GM12878 (cell line): ENCODE measurements at regions not wholly inside any gene's neighbourhood (a gene's known extent, or its start where the extent isn't known, plus 50 kb on each side); places are given as distances from the start of the nearest gene placed in this dataset.

Experiments
- ATAC-seq: fragments of 200-7000 bp; cut with Tn5 transposase; 3 replicates; pipeline ENCODE4 v1.9.1; 2020; ENCODE audit warnings: mild to moderate bottlenecking, moderate library complexity
- BruUV-seq: library from RNA; stranded (reverse); fragments of 400-500 nt; replicated peaks from 2 replicates; lab custom pipeline; 2021; lab: Mats Ljungman, UMichigan
- CTCF ChIA-PET: fragments of 300-600 bp; sonication (Branson Sonifier 250); formaldehyde crosslinking; extraction: SDS; loops from one replicate; lab custom pipeline; 2021; ENCODE audit warnings: inconsistent platforms; lab: Yijun Ruan, JAX
- POLR2A ChIA-PET: fragments of 350-600 bp; formaldehyde crosslinking; extraction: SDS; loops from one replicate; lab custom pipeline; 2021; ENCODE audit warnings: inconsistent platforms; lab: Charles Lee
- RAD21 ChIA-PET: fragments of 300-600 bp; sonication (Branson Sonifier 250); formaldehyde crosslinking; loops from one replicate; lab custom pipeline; 2023; ENCODE audit warnings: antibody characterized with exemption; ENCODE audit not compliant: unreplicated experiment; lab: Charles Lee
- SMC1A ChIA-PET: fragments of 300-600 bp; sonication (Branson Sonifier 250); formaldehyde crosslinking; loops from one replicate; lab custom pipeline; 2023; ENCODE audit not compliant: unreplicated experiment, uncharacterized antibody; lab: Charles Lee
- DNase-seq: peaks from one replicate; pipeline ENCODE4 v3.0.0-alpha.2; 2011; ENCODE audit warnings: low read depth, low spot score
- FAIRE-seq: peaks from 3 replicates; lab custom pipeline; 2011; peaks lifted over from hg19 to GRCh38; lab: Jason Lieb, UNC
- H2AFZ ChIP-seq: 2 replicates; pipeline ENCODE4 v1.6.0; 2011; ENCODE audit warnings: low read depth, low read length, control low read depth; ENCODE audit not compliant: control insufficient read depth
- H3K27ac ChIP-seq: 2 replicates; pipeline ENCODE4 v1.5.1; 2011; ENCODE audit warnings: control low read depth; ENCODE audit not compliant: control insufficient read depth, insufficient read depth
- H3K27me3 ChIP-seq, 2 experiments: replicated peaks in 1 of 2; 2 replicates each; pipeline versions ENCODE4 v1.6.0 to v1.6.1; 2011; ENCODE audit warnings: low read length in 1 of 2; ENCODE audit not compliant: control insufficient read depth in 2 of 2, insufficient read depth in 2 of 2
- H3K36me3 ChIP-seq, 2 experiments: 2 replicates each; pipeline ENCODE4 v1.5.1; 2011; ENCODE audit warnings: low read length in 1 of 2; ENCODE audit not compliant: control insufficient read depth in 2 of 2, insufficient read depth in 2 of 2
- H3K4me1 ChIP-seq: 2 replicates; pipeline ENCODE4 v1.6.1; 2011; ENCODE audit warnings: mild to moderate bottlenecking, low read length, moderate library complexity, mixed read lengths; ENCODE audit not compliant: control insufficient read depth, insufficient read depth
- H3K4me2 ChIP-seq: 2 replicates; pipeline ENCODE4 v1.6.0; 2011; ENCODE audit warnings: control low read depth; ENCODE audit not compliant: control insufficient read depth, insufficient read depth
- H3K4me3 ChIP-seq: fragments of 200-600 bp; sonication (generic); 2 replicates; pipeline ENCODE4 v1.5.1; 2016
- H3K79me2 ChIP-seq: 2 replicates; pipeline ENCODE4 v1.6.0; 2011; ENCODE audit warnings: low read length; ENCODE audit not compliant: control insufficient read depth, insufficient read depth
- H3K9ac ChIP-seq: 2 replicates; pipeline ENCODE4 v1.8.0; 2011; ENCODE audit warnings: low read length, control low read depth, mixed read lengths; ENCODE audit not compliant: control insufficient read depth, insufficient read depth
- H3K9me3 ChIP-seq: replicated peaks from 3 replicates; pipeline ENCODE4 v1.5.1; 2011; ENCODE audit warnings: mild to moderate bottlenecking, low read length; ENCODE audit not compliant: control insufficient read depth, insufficient read depth
- H4K20me1 ChIP-seq: 2 replicates; pipeline ENCODE4 v1.6.0; 2011; ENCODE audit not compliant: control insufficient read depth, insufficient read depth
- CREM ChIP-seq: IDR thresholded peaks from 2 replicates; pipeline ENCODE4 v1.6.1; 2014; ENCODE audit warnings: antibody characterized with exemption, low read depth
- HCFC1 ChIP-seq: fragments of 150-350 bp; IDR thresholded peaks from 2 replicates; pipeline ENCODE4 v1.6.1; 2014; ENCODE audit warnings: low read length
- IKZF1 ChIP-seq: fragments of 450-650 bp; conservative IDR thresholded peaks from 2 replicates; pipeline ENCODE4 v1.6.1; 2017; ENCODE audit warnings: antibody characterized with exemption, mild to moderate bottlenecking
- JUNB ChIP-seq: IDR thresholded peaks from 2 replicates; pipeline ENCODE4 v1.6.1; 2016; ENCODE audit warnings: antibody characterized with exemption, mild to moderate bottlenecking
- MXI1 ChIP-seq: fragments of 150-350 bp; IDR thresholded peaks from 2 replicates; pipeline ENCODE4 v1.6.1; 2011; ENCODE audit warnings: low read depth, mild to moderate bottlenecking, inconsistent platforms, low read length, improper control_type of control experiment
- NBN ChIP-seq: fragments of 450-650 bp; IDR thresholded peaks from 2 replicates; pipeline ENCODE4 v1.6.1; 2016
- NRF1 ChIP-seq: conservative IDR thresholded peaks from 2 replicates; pipeline ENCODE4 v1.6.1; 2011; ENCODE audit warnings: mild to moderate bottlenecking, low read depth, low read length, improper control_type of control experiment
- POU2F2 ChIP-seq: IDR thresholded peaks from 3 replicates; pipeline ENCODE4 v1.6.1; 2011; ENCODE audit warnings: low read depth, mild to moderate bottlenecking, low read length, borderline replicate concordance
- RCOR1 ChIP-seq: conservative IDR thresholded peaks from 2 replicates; pipeline ENCODE4 v1.6.1; 2012; ENCODE audit warnings: low read depth, low read length, improper control_type of control experiment
- TARDBP ChIP-seq: IDR thresholded peaks from 2 replicates; pipeline ENCODE4 v1.6.1; 2016; ENCODE audit warnings: borderline replicate concordance
- ZNF207 ChIP-seq: fragments of 450-650 bp; IDR thresholded peaks from 2 replicates; pipeline ENCODE4 v1.6.1; 2014; ENCODE audit warnings: antibody characterized with exemption, mild to moderate bottlenecking, borderline replicate concordance
- ZNF622 ChIP-seq: fragments of 450-650 bp; IDR thresholded peaks from 2 replicates; pipeline ENCODE4 v1.6.1; 2017; ENCODE audit warnings: mild to moderate bottlenecking, inconsistent platforms
- WGBS: methylation state at CpG from one replicate; pipeline ENCODE4 v1.1.6; 2016; ENCODE audit warnings: low lambda C conversion rate; ENCODE audit not compliant: insufficient replicate concordance, insufficient coverage; ENCODE audit errors: missing lambda C conversion rate; 5-methylcytosine and 5-hydroxymethylcytosine counted together
- in situ Hi-C: fragments of 300-500 bp; cut with MboI; formaldehyde crosslinking; loops from 9 replicates; pipeline ENCODE4 v1.14.3; 2018; ENCODE audit warnings: mixed read lengths
- intact Hi-C: fragments of 100-400 bp; cut with micrococcal nuclease; formaldehyde crosslinking; loops from one replicate; pipeline ENCODE4 v1.14.2; 2022; ENCODE audit not compliant: unreplicated experiment
- TF ChIP-seq, protein P1 (sequence below): IDR thresholded peaks from 2 replicates; pipeline ENCODE4 v1.6.1; 2011; ENCODE audit warnings: mild to moderate bottlenecking, low read depth, low read length, moderate library complexity; ENCODE audit not compliant: insufficient replicate concordance
- TF ChIP-seq, protein P2 (sequence below): IDR thresholded peaks from 2 replicates; pipeline ENCODE4 v1.6.1; 2012; ENCODE audit warnings: improper control_type of control experiment, low read depth, low read length; ENCODE audit not compliant: insufficient replicate concordance
- TF ChIP-seq, protein P3 (sequence below): fragments of 450-650 bp; IDR thresholded peaks from 2 replicates; pipeline ENCODE4 v1.6.1; 2017; ENCODE audit warnings: mild to moderate bottlenecking, low read depth, inconsistent platforms; ENCODE audit not compliant: poor library complexity, severe bottlenecking

DNA sequence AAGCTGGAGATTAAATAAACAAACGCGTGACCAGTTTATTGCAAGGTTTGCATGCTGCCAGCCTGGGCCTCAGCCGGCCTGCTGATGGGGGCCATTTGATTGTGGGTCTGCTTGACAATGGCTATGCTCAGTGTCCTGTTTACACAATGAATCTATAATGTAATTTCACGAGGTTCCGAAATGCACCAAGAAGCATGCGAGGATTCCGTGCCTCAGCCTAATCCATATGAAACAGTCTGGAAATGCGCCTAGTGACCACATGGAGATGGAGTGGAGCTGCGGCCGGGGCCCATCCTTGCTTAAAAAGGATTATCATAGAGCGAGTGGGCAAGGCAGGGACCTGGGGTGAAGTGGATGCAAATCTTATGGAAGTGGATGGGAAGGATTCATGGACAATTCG lies 382.4 kb downstream of the CDK5RAP2 start (continued):
- TF ChIP-seq, protein P1, sequence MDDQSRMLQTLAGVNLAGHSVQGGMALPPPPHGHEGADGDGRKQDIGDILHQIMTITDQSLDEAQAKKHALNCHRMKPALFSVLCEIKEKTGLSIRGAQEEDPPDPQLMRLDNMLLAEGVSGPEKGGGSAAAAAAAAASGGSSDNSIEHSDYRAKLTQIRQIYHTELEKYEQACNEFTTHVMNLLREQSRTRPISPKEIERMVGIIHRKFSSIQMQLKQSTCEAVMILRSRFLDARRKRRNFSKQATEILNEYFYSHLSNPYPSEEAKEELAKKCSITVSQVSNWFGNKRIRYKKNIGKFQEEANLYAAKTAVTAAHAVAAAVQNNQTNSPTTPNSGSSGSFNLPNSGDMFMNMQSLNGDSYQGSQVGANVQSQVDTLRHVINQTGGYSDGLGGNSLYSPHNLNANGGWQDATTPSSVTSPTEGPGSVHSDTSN: no peak
- TF ChIP-seq ZNF207 (no peak), RCOR1 (no peak)
- TF ChIP-seq, all 136 proteins: peak for 0

DNA sequence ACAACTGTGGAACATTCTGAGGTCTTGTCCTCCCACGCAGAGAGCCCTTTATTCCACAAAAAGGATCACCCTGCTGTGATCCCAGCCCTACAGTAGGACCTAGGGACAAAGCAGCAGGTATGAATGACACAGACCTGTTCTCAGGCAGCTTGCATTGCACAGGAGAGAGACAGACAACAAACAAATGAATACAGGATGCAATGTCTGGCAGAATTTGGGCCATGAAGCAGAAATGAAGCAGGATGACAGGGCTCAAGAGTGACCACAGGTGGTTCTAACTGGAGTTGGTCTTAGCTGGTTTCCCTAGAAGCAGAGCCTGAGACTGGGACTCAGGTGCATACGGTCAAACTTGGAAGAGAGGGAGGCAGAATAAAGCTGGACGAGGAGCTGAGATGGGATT lies 388.8 kb downstream of the CDK5RAP2 start:
- no TSS peak for BruUV-seq
- FAIRE-seq: no peak
- no peak overlapping the region for H2AFZ ChIP-seq

More for the DNA sequence above, 388.8 kb downstream of the CDK5RAP2 start:
- ChIA-PET CTCF (no interaction called here), POLR2A (no interaction called here), SMC1A (no interaction called here), RAD21 (no interaction called here)
- no peaks in the 10 kb centered on the region for H3K4me1 ChIP-seq
- no peak overlapping the region for H3K27ac ChIP-seq
- no peaks in the 10 kb centered on the region; a peak in 1 of 4 replicates for H3K27me3 ChIP-seq
- TF ChIP-seq, protein P2, sequence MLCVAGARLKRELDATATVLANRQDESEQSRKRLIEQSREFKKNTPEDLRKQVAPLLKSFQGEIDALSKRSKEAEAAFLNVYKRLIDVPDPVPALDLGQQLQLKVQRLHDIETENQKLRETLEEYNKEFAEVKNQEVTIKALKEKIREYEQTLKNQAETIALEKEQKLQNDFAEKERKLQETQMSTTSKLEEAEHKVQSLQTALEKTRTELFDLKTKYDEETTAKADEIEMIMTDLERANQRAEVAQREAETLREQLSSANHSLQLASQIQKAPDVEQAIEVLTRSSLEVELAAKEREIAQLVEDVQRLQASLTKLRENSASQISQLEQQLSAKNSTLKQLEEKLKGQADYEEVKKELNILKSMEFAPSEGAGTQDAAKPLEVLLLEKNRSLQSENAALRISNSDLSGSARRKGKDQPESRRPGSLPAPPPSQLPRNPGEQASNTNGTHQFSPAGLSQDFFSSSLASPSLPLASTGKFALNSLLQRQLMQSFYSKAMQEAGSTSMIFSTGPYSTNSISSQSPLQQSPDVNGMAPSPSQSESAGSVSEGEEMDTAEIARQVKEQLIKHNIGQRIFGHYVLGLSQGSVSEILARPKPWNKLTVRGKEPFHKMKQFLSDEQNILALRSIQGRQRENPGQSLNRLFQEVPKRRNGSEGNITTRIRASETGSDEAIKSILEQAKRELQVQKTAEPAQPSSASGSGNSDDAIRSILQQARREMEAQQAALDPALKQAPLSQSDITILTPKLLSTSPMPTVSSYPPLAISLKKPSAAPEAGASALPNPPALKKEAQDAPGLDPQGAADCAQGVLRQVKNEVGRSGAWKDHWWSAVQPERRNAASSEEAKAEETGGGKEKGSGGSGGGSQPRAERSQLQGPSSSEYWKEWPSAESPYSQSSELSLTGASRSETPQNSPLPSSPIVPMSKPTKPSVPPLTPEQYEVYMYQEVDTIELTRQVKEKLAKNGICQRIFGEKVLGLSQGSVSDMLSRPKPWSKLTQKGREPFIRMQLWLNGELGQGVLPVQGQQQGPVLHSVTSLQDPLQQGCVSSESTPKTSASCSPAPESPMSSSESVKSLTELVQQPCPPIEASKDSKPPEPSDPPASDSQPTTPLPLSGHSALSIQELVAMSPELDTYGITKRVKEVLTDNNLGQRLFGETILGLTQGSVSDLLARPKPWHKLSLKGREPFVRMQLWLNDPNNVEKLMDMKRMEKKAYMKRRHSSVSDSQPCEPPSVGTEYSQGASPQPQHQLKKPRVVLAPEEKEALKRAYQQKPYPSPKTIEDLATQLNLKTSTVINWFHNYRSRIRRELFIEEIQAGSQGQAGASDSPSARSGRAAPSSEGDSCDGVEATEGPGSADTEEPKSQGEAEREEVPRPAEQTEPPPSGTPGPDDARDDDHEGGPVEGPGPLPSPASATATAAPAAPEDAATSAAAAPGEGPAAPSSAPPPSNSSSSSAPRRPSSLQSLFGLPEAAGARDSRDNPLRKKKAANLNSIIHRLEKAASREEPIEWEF: no peak
- TF ChIP-seq POU2F2 (no peak), ZNF622 (no peak), IKZF1 (no peak), TARDBP (no peak), HCFC1 (no peak), NBN (no peak), MXI1 (no peak), JUNB (no peak), NRF1 (no peak), CREM (no peak)
- TF ChIP-seq, protein P3, sequence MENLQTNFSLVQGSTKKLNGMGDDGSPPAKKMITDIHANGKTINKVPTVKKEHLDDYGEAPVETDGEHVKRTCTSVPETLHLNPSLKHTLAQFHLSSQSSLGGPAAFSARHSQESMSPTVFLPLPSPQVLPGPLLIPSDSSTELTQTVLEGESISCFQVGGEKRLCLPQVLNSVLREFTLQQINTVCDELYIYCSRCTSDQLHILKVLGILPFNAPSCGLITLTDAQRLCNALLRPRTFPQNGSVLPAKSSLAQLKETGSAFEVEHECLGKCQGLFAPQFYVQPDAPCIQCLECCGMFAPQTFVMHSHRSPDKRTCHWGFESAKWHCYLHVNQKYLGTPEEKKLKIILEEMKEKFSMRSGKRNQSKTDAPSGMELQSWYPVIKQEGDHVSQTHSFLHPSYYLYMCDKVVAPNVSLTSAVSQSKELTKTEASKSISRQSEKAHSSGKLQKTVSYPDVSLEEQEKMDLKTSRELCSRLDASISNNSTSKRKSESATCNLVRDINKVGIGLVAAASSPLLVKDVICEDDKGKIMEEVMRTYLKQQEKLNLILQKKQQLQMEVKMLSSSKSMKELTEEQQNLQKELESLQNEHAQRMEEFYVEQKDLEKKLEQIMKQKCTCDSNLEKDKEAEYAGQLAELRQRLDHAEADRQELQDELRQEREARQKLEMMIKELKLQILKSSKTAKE: no peak
- H3K79me2 ChIP-seq: no peaks in the 10 kb centered on the region
- 39% methylated on average over 3 of the region's 3 CpGs for WGBS
- ATAC-seq (no peak), DNase-seq (no peak)
- in situ Hi-C loops (no loop called here), intact Hi-C loops (no loop called here)
- no peaks in the 10 kb centered on the region for H4K20me1 ChIP-seq
- no peak overlapping the region for H3K4me3 ChIP-seq
- H3K36me3 ChIP-seq: no peaks in the 10 kb centered on the region
- H3K9ac ChIP-seq: no peak overlapping the region
- no peaks in the 10 kb centered on the region for H3K9me3 ChIP-seq
- no peak overlapping the region for H3K4me2 ChIP-seq
